ENCODE measurements at regions not wholly inside any gene's neighbourhood (a gene's known extent, or its start where the extent isn't known, plus 50 kb on each side); places are given as distances from the start of the nearest gene placed in this dataset.

GRCh38 chr19:22545751-22546150 is 88.4 kb upstream of the ZNF492 start:
- Histone ChIP-seq H3K4me1 (ENCODE audit: insufficient read depth, low read length, poor library complexity, severe bottlenecking) (no peaks in the 10 kb centered on the region), H4K20me1 (ENCODE audit: insufficient read depth, low read length, poor library complexity, severe bottlenecking) (no peaks in the 10 kb centered on the region), H3K9me2 (replicated peaks; ENCODE audit: low read depth, low read length) (no peaks in the 10 kb centered on the region), H3F3A (ENCODE audit: low read depth) (no peaks in the 10 kb centered on the region), H3K4me2 (ENCODE audit: low read depth, low read length, poor library complexity, severe bottlenecking) (no peak overlapping the region), H3K9ac (ENCODE audit: low read depth, low read length, poor library complexity, severe bottlenecking) (no peak overlapping the region), H3K27me3 (ENCODE audit: insufficient read depth, low read length, poor library complexity, severe bottlenecking) (no peaks in the 10 kb centered on the region), H2AFZ (ENCODE audit: low read length) (no peak overlapping the region), H3K79me2 (ENCODE audit: insufficient read depth, low read length) (no peaks in the 10 kb centered on the region), H3K4me3 (ENCODE audit: low read length, poor library complexity, severe bottlenecking) (no peak overlapping the region), H3K36me3 (ENCODE audit: insufficient read depth, low read length) (no peaks in the 10 kb centered on the region), H3K9me3 (ENCODE audit: insufficient read depth, low read depth, low read length) (no peaks in the 10 kb centered on the region; the same call in 1 of the 2 replicates)
- no peak for TF ChIP-seq EZH2phosphoT487 (IDR thresholded peaks at IDR 0.05; ENCODE audit: borderline replicate concordance)
- TF ChIP-seq CTCF (conservative IDR thresholded peaks at IDR 0.05; ENCODE audit: low read length), result peak; percentile 78

GRCh38 chr19:22533761-22534160 is 100.4 kb upstream of the ZNF492 start:
- Histone ChIP-seq H3K9ac (ENCODE audit: low read depth, low read length, poor library complexity, severe bottlenecking) (no peak overlapping the region), H3K4me3 (ENCODE audit: low read length, poor library complexity, severe bottlenecking) (no peak overlapping the region), H3K4me2 (ENCODE audit: low read depth, low read length, poor library complexity, severe bottlenecking) (no peak overlapping the region), H3K27me3 (ENCODE audit: insufficient read depth, low read length, poor library complexity, severe bottlenecking) (no peaks in the 10 kb centered on the region), H3K9me2 (replicated peaks; ENCODE audit: low read depth, low read length) (no peaks in the 10 kb centered on the region), H3K4me1 (ENCODE audit: insufficient read depth, low read length, poor library complexity, severe bottlenecking) (no peaks in the 10 kb centered on the region), H4K20me1 (ENCODE audit: insufficient read depth, low read length, poor library complexity, severe bottlenecking) (no peaks in the 10 kb centered on the region), H3F3A (ENCODE audit: low read depth) (no peaks in the 10 kb centered on the region), H3K9me3 (ENCODE audit: insufficient read depth, low read depth, low read length) (no peaks in the 10 kb centered on the region; the same call in 1 of the 2 replicates), H2AFZ (ENCODE audit: low read length) (no peak overlapping the region), H3K79me2 (ENCODE audit: insufficient read depth, low read length) (no peaks in the 10 kb centered on the region), H3K36me3 (ENCODE audit: insufficient read depth, low read length) (no peaks in the 10 kb centered on the region)
- TF ChIP-seq EZH2phosphoT487 (IDR thresholded peaks at IDR 0.05; ENCODE audit: borderline replicate concordance), result no peak
- no peak for TF ChIP-seq CTCF (conservative IDR thresholded peaks at IDR 0.05; ENCODE audit: low read length)

- Histone ChIP-seq H3K4me2 (ENCODE audit: low read depth, low read length, poor library complexity, severe bottlenecking) (no peak overlapping the region), H3K36me3 (ENCODE audit: insufficient read depth, low read length) (no peaks in the 10 kb centered on the region), H3F3A (ENCODE audit: low read depth) (no peaks in the 10 kb centered on the region), H3K9me3 (ENCODE audit: insufficient read depth, low read depth, low read length) (no peaks in the 10 kb centered on the region; the same call in 1 of the 2 replicates), H3K27me3 (ENCODE audit: insufficient read depth, low read length, poor library complexity, severe bottlenecking) (no peaks in the 10 kb centered on the region), H3K4me3 (ENCODE audit: low read length, poor library complexity, severe bottlenecking) (no peak overlapping the region), H3K79me2 (ENCODE audit: insufficient read depth, low read length) (no peaks in the 10 kb centered on the region), H3K9ac (ENCODE audit: low read depth, low read length, poor library complexity, severe bottlenecking) (no peak overlapping the region), H2AFZ (ENCODE audit: low read length) (no peak overlapping the region), H3K4me1 (ENCODE audit: insufficient read depth, low read length, poor library complexity, severe bottlenecking) (no peaks in the 10 kb centered on the region), H4K20me1 (ENCODE audit: insufficient read depth, low read length, poor library complexity, severe bottlenecking) (no peaks in the 10 kb centered on the region), H3K9me2 (replicated peaks; ENCODE audit: low read depth, low read length) (no peaks in the 10 kb centered on the region)
- TF ChIP-seq CTCF (conservative IDR thresholded peaks at IDR 0.05; ENCODE audit: low read length), result no peak
- TF ChIP-seq EZH2phosphoT487 (IDR thresholded peaks at IDR 0.05; ENCODE audit: borderline replicate concordance), result no peak
Measured at GRCh38 chr19:22532388-22533300, 101.5 kb upstream of the ZNF492 start.
